GM18868 (cell line): ENCODE measurements at regions not wholly inside any gene's neighbourhood (a gene's known extent, or its start where the extent isn't known, plus 50 kb on each side); places are given as distances from the start of the nearest gene placed in this dataset.
"Not testable (repeated sequence)": the region's sequence is repeated elsewhere in the genome, so short reads cannot be mapped to it uniquely, and the experiment has no call there.

ENCODE experiments used
- ATAC-seq: cut with Tn5 transposase; IDR thresholded peaks from one replicate; pipeline ENCODE4 v1.9.1; 2021; ENCODE audit warnings: mild to moderate bottlenecking, moderate library complexity; ENCODE audit not compliant: unreplicated experiment

DNA sequence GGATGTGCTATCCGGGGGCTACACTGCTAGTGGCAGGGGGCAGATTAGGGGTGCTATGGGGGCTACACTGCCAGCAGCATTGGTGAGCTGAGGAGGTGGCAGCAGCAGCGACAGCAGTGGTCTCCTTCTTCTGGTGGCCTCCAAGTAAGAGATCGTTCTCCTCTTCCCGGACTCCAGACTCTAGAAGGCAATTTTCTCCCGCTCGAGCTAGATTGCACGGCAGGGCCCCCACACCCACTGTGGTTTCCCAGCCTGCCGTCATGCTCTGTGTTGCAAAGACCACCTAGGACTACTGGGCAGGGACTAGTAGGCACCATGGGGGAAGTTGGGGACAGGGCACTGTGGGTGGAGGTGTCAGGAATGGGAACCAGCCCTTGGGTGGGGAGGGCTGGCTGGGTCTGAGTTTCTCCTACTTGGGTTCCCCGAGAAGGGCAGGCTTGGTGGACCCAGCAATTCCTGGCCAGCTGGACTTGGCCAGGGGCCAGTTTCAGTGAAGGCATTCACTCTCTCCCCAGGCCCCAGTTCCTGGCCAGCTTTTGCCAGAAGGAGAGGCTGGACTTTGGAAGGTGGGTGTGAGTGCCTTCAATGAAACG lies 203.4 kb upstream of the WSB1 start:
- not testable (repeated sequence) for ATAC-seq

DNA sequence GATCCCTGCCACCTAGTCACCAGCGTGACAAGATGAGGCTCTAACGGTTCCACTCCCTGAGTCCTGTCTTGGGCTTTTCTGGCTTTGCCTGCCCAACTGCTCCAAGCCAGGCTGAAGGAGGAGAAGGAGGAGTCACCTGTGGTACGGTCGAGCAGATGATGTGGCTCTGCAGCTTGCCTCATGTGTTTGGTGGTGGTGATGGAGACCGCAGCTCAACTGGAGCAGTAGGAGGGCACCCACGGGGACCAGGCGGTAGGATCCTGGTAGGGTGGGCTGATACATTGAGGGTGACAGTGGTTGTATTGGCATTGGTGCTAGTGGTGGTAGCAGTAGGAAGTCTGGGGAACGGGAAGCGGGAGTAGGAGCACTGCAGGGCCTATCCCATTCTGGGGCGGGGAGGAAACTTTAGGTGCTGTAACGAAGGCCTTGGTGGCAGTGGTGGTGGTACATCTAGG lies 202.8 kb upstream of the WSB1 start:
- no peak for ATAC-seq

DNA sequence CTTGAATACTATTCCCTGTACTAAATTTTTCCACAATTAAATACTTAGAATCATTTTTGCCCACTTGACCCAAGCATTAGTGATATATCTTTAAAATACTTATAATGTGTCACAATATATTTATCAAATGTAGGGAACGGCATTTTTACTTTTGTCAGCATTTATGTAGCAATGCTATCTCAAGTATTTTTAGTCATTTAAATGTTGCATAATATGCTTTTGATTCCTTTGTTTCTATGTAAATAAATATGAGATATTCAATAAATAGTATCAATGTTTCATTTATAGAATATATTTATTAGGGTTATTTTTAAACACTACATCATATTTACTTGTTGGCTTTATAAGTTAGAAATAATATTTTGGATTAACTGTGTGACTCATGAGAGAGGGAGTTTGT lies 199.7 kb upstream of the WSB1 start:
- ATAC-seq: not testable (repeated sequence)

DNA sequence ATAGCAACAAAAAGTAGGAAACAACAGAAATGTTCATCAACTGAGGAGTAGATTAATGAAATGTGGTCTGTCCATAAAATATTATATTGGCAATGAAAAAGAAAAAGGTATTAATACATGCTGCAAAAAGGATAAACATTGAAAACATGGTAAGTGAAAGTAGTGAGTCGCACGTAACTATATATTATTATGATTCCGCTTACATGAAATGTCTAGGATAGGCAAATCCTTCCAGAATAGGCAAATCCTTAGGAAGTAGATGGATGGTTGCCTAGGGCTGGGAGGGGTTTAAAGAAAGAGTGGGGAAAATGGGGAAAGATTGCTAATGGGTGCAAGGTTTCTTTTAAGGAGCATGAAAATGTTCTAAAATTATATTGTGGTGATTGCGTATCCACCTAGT lies 198.1 kb upstream of the WSB1 start:
- ATAC-seq: not testable (repeated sequence)

DNA sequence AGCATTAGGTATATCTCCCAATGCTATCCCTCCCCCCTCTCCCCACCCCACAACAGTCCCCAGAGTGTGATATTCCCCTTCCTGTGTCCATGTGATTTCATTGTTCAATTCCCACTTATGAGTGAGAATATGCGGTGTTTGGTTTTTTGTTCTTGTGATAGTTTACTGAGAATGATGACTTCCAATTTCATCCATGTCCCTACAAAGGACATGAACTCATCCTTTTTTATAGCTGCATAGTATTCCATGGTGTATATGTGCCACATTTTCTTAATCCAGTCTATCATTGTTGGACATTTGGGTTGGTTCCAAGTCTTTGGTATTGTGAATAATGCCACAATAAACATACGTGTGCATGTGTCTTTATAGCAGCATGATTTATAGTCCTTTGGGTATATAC lies 194.6 kb upstream of the WSB1 start:
- not testable (repeated sequence) for ATAC-seq

DNA sequence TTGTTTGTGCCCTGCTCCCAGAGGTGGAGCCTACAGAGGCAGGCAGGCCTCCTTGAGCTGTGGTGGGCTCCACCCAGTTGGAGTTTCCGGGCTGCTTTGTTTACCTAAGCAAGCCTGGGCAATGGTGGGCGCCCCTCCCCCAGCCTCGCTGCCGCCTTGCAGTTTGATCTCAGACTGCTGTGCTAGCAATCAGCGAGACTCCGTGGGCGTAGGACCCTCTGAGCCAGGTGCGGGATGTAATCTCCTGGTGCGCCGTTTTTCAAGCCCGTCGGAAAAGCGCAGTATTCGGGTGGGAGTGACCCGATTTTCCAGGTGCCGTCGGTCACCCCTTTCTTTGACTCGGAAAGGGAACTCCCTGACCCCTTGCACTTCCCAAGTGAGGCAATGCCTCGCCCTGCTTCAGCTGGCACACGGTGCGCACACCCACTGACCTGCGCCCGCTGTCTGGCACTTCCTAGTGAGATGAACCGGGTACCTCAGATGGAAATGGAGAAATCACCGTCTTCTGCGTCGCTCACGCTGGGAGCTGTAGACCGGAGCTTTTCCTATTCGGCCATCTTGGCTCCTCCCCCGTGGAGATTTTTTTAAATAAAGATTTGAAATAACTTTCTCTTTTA lies 189.2 kb upstream of the WSB1 start:
- ATAC-seq: not testable (repeated sequence)

DNA sequence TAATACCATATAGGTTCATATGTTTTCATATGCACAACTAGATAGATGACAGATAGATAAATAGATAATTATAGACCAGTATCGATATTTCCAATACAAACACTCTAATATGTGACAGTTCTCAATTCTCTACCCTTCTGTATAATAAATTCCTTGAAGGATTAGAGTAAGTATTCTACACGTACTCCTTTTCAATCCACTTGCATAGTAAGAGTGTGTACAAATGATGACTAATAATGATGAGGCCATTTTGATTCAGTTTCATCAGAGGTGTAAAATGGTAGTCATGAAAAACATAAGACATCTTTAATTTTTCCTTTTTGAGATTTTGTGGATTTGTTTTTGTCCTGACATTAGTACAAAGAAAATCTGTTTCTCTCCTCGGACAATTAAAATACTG lies 188.3 kb upstream of the WSB1 start:
- no peak for ATAC-seq

DNA sequence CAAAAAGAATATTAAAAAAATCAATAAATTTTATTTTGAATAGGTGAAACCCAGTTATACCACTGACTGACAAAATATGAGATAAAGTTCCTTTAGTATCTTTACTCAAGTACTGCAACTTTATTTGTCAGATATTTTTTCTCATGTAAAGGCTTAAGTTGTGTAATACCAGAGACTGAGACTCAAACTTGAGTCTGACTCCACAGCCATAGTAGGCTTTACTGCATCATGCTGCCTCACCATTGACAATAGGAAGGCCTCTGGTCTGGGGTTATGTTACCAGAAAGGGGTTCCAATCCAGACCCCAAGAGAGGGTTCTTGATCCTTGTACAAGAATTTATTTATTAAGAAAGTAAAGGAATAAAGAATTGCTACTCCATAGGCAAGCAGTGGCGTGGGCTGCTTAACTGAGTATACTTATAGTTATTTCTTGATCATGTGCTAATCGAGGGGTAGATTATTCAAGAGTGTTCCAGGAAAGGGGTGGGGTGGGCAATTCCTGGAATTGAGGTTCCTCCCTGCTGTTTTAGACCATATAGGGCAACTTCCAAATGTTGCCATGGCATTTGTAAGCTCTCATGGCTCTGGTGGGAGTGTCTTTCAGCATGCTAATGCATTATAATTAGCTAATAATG lies 187.4 kb upstream of the WSB1 start:
- no peak for ATAC-seq

DNA sequence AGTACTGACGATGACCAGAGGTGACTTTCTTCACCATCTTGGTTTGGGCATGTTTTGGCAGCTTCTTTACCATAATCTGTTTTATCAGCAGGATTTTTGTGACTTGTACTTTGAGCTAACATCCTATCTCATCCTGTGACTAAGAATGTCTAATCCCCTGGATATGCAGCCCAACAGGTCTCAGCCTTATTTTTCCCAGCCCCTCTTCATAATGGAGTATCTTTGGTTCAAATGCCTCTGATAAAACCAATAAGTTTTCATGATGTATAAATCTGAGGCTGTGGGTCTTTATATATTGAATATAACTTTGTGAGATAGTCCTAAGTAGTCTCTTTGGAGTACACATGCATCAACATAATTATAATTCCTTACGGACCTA lies 186.9 kb upstream of the WSB1 start:
- no peak for ATAC-seq

DNA sequence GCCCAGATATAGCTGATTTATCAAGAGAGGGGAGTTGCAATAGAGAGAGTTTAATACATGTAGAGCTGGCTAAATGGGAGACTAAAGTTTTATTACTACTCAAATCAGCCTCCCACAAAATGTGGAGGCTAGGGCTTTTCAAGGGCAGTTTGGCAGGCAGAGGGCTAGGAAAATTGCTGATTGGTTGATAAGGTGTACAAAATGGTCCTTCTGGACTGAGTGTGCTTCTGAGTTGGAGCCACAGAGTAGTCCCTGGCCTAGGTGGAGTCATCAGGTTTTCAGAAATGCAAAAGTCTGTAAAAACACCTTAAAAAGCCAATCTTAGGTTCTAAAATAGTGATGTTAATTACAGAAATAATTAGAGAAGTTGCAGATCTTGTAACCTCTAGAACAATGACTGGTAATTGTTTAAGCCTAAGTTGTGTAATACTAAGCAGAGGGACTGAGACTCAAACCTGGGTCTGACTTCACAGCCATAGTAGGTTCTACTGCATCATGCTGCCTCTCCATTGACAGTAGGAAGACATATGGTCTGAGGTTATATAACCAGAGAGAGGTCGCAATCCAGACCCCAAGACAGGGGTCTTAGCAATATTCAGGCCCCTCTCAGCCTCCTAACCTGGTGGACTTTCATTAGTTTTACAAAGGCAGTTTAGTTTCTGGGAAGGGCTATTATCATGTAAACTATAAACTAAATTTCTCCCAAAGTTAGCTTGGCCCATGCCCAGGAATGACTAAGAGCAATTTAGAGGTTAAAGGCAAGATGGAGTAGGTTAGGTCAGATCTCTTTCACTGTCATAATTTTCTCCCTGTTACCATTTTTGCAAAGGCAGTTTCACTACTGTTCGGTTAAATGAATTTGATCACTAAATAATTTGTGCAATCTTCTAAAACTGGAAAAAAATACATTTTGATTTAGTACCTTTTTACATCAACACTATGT lies 186.3 kb upstream of the WSB1 start:
- ATAC-seq: not testable (repeated sequence)

DNA sequence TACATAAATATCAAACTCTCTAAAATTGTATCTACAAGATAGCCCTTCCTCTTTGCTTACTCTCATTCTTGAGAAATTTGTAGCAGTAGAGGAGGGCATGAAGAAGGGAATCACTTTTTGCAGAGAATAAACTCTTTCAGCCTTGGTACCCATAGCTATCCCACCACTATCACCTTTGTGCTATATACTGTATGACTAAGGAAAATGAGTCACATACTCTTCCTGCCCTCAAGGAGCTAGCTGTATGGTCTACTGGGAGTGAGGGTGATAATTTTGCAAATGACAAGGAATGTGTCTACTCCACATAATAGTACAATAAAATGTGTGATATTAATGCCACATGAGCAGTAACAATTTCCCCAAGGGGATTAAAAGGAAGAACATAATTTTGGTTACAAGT lies 184.6 kb upstream of the WSB1 start:
- no peak for ATAC-seq

DNA sequence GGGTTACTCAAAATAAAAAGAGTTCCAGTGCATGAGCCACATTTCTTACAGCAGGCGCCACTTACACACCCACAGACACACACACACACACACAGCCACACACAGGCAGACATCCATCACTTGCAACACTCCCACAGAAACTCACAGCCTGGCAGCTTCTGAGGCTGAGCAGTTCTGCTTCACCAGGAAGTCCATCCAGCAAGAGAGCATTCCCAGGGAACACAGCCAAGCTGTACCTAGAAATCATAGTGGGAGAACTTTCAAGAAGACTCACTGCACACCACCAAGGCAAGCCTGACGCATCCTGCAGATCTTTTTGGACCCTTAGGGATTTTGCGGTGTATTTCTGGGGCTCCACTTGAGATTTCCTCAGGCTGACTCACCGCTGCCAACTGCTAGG lies 140.9 kb upstream of the WSB1 start:
- ATAC-seq: no peak

DNA sequence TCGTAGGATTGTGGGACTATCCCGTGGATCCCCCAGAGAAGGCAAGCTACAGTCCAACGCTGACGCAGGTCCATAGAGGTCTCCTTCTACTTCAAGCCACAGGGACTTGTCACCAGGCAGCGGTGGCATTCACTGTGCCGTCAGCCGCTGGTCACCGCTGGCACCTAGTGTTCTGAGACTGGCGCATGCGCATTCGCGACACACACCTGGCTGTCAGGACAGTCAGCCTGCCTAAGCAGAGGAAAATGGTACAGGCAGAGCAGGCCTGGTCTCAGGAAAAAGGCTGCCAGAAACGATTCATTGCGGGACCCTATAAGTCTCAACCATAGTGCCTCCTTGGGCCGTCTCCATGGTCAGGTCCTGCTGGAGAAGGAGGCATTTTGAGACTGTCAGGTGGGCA lies 138.0 kb upstream of the WSB1 start:
- no peak for ATAC-seq

DNA sequence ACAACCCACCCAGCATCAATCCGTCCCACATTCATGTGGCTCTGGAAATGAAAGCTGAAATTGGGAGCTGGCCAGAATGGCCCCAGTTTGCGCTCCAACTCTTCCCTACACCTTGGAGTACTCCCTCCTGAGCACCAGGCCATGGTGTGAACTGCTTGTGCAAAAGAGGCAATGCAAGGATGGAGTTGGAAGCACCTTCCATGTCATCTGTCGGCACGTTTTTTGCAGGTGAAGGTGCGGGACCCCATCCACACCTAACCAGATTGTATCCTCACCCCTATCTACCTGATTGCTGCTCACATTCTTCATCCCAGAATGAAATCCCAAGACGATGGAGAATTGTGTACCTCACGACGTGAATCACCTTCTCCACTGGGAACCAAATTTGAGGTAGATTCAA lies 136.6 kb upstream of the WSB1 start:
- ATAC-seq: no peak

DNA sequence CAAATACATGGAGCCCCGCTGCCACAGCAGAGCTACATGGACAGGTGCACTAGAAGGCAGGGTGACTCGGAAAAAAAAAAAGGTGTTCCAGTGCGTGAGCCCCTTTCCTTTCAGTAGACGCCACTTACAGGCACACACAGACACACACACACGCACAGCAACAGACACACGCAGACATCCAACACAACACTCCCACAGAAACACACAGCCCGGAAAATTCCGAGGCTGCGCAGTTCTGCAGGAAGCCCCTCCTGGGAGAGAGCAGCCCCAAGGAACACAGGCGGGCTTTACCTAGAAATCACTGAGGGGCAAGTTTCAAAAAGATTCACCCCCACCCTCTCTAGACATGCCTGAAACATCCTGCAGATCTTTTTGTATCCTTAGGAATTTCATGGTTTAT lies 136.0 kb upstream of the WSB1 start:
- ATAC-seq: no peak

DNA sequence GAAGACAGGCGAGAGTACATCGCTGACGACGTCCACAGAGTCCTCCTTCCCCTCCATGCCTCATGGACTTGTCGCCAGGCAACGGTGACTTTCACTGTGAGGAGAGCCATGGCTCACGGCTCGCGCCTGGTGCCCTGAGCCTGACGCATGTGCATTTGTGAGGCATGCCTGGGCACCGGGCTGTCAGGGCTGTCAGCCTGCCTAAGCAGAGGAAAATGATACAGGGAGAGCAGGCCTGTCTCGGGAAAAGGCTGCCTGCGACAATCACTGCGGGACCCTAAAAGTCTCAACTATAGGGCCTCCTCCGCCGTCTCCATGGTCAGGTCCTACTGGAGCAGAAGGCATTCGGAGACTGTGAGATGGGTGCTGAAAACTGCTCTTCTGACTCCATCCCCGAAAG lies 135.5 kb upstream of the WSB1 start:
- ATAC-seq: no peak

DNA sequence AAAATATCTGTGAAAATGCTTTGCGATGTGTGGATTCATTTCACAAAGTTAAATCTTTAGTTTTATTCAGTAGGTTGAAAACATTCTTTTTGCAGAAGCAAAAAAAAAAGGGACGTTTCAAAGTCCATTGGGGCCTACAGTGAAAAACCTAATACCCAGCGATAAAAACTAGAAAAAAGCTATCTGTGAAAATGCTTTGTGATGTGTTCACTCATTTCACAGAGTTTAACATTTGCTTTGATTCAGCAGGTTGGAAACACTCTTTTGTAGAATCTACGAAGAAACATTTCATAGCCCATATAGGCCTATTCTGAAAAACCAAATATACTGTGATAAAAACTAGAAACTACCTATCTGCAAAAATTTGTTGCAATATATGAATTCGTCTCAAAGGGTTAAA lies 113.6 kb upstream of the WSB1 start:
- no peak for ATAC-seq

DNA sequence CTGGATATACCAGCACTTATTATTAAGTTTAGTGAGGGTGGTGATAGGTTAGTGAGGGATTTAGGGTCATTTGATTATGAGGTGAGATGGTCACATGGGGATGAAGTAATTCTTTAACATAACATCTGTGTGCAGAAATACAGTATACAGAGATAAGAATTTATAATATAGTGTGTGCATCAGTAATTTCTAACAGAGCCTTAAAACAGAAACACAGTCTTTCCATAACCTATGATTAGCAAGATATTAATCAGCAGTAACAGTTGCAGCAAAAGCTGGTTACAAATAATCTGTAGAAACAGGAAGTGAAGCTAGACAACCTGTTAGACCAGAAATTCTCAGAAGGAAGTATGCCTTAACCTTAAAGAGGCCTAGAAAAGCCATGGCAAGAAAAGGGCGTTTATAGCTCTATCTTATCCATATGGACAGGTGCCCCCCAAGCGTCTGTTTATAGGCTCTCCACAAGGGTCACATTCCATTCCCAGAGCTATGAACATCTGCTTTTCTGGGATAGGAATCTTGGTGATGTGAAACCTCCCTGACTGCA lies 112.5 kb upstream of the WSB1 start:
- ATAC-seq: not testable (repeated sequence)

DNA sequence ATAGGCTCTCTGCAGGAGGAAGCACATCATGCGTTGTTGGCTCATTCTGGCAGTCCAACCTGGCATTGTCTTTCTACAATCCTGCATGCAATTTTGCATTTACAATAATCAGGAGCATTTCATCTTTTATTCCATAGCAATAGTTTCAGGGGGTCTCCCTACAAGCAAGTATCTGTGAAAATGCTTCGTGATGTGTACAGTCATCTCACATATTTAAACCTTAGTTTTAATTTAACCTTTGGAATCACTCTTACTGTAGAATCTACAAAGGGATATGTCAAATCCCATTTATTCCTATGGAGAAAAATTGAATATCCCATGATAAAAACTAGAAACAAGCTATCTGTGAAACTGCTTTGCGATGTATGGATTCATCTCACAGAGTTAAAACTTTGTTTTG lies 112.0 kb upstream of the WSB1 start:
- ATAC-seq: no peak

DNA sequence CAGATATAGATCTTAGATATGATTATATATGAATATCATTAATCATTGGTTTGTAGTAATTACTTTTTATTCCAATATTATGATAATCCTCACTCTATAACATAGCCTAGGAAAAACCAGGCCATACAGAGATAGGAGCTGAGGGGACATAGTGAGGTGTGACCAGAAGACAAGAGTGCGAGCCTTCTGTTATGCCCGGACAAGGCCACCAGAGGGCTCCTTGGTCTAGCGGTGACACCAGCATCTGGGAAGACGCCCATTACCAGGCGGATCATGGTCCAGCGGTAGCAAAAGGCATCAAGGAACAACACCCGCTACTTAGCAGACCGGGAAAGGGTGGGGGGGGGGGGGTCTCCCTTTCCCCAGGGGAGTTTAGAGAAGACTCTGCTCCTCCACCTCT lies 96.4 kb upstream of the WSB1 start:
- not testable (repeated sequence) for ATAC-seq

DNA sequence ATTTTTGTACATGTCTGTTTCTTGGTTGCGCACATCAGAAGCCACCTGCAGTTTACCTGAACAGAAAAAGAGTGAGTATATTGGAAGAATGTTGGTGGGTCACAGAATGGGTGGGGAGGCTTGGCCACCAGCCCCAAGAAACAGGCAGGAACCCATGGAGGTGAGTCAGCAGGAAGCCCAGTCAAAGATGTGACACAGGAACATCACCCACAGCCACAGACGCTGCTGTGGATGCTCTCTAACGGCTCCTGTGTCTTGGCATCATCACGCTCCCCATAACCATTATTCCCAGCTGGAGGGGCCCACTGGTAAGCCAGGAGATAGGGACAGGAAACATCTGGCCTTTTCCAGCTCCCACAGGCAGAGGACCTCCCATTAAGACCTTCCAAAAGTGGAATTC lies 94.0 kb upstream of the WSB1 start:
- ATAC-seq: no peak
